Superior temporal gyrus (tissue), 1 donor: ENCODE measurements at regions not wholly inside any gene's neighbourhood (a gene's known extent, or its start where the extent isn't known, plus 50 kb on each side); places are given as distances from the start of the nearest gene placed in this dataset.
"Not testable (repeated sequence)": the region's sequence is repeated elsewhere in the genome, so short reads cannot be mapped to it uniquely, and the experiment has no call there.

Experiments used
- DNase-seq: peaks from one replicate; pipeline ENCODE4 v3.0.0-alpha.2; 2016; ENCODE audit errors: extremely low spot score

- no peak for DNase-seq
Measured at GRCh38 chr2:43019536-43020183, 206.7 kb downstream of the ZFP36L2 start.

GRCh38 chr2:43019025-43019367 is 207.4 kb downstream of the ZFP36L2 start:
- no peak for DNase-seq

GRCh38 chr2:43018179-43019024 is 208.0 kb downstream of the ZFP36L2 start:
- DNase-seq: no peak

DNA sequence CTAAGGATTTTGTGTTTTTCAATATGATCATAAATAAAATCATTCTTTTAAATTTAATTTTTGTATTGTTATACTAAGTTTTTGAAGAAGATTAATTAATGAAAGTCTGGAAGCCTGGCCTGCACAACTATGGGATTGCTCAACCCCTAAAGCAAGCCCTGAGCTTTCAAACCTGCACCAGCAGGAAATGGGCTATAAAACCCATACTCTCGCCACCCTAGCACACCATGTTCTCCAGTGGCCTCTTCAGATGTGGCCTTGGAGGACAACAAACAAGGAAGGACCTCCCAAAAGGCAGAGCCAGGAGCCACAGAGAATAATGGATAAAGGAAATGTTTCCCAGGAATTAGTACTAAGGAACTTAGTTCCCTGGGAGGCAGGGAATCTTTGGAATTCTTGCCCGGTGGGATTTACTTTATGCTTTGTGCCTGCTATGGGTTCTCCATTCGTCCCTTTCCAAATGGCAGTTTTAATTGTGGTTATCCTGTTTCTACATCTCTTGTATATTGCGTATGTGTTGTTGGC is 212.5 kb downstream of the ZFP36L2 start:
- no peak for DNase-seq

- DNase-seq: no peak
Measured at GRCh38 chr2:43012966-43013365, 213.4 kb downstream of the ZFP36L2 start.

GRCh38 chr2:43011158-43011491 is 215.3 kb downstream of the ZFP36L2 start:
- DNase-seq: no peak

- DNase-seq: no peak
Measured at GRCh38 chr2:43010438-43011157, 215.8 kb downstream of the ZFP36L2 start.

GRCh38 chr2:43009448-43009847 is 217.0 kb downstream of the ZFP36L2 start:
- DNase-seq: no peak

DNA sequence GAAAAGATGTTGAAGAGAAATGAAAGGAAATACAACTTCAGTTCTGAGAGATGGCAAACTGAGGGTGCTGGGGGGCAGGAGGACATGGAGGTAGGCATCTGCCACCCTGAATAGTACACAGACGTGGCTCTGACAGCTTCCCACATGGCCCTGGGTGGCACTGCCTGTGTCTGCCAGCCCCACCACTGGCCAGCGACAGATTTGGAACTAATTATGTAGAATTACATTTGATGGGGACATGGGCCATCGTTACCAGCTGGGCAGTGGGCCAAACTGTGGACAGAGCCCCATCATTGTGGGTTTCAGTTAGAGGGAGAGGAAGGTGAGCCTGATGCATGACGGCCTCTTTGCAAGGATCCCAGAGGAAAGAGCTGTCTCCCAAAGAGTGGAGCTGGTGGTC is 216.0 kb upstream of the HAAO start:
- DNase-seq: no peak

- DNase-seq: no peak
Measured at GRCh38 chr2:43007901-43008300, 215.5 kb upstream of the HAAO start.

GRCh38 chr2:43006834-43007543 is 214.6 kb upstream of the HAAO start:
- no peak for DNase-seq

DNA sequence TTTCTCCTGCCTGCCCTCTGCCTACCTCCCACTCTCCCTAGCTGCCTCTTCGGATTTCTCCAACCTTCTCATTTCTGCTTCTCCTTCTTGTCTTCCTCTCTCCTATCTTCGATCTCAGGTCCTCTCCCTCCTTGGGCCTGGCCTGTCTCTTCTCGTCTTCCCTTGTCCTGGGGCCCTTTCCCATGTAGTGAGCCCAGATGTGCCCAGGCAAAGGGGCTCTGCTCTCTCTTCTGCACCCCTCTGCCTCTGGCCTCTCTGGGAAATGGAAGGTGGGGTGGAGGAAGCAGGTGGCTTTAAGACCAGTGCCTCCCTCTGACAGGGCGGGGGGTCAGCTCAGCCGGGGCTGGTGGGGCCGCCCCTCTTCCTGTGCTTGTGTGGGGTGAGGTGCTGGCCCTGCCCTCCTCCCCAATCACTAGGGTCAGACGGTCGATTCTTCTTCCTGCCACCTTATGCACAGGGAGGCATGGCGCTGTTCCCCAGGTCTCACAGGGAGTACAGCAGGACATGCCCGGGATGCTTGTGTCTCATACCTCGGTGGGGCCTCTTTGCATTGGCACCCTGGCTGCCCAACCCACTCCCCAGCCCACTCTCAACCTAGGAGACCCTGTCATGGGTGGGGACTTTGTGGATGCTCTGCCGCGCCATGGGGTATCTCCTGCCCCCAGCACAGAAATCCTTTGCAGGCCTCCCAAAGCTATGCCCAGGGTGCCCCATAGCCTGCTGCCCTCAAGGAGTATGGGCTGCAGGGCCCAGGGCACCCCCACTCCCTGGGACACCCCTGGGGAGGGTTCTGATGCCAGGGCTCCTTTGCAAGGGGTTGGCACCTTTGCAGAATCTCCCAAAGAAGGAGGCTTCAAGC is 213.8 kb upstream of the HAAO start:
- DNase-seq: no peak

GRCh38 chr2:43005245-43005974 is 213.0 kb upstream of the HAAO start:
- DNase-seq: peak; percentile 85

GRCh38 chr2:43004879-43005244 is 212.5 kb upstream of the HAAO start:
- no peak for DNase-seq

- not testable (repeated sequence) for DNase-seq
Measured at GRCh38 chr2:43004126-43004865, 211.9 kb upstream of the HAAO start.

DNA sequence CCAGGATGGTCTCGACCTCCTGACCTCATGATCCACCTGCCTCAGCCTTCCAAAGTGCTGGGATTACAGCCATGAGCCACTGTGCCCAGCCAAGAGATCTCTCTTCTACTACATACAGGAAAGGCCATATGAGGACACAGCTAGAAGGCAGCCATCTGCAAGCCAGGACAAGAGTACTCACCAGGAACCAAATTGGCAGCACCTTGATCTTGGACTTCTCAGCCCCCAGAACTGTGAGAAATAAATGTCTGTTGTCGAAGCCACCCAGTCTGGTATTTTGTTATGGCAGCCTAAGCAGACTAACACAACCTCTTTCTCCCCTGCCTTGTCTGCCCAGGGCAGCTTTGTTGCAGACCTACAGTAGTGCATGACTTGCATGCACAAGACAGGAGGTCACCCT is 211.3 kb upstream of the HAAO start:
- no peak for DNase-seq

- no peak for DNase-seq
Measured at GRCh38 chr2:43001787-43002468, 209.5 kb upstream of the HAAO start.

DNA sequence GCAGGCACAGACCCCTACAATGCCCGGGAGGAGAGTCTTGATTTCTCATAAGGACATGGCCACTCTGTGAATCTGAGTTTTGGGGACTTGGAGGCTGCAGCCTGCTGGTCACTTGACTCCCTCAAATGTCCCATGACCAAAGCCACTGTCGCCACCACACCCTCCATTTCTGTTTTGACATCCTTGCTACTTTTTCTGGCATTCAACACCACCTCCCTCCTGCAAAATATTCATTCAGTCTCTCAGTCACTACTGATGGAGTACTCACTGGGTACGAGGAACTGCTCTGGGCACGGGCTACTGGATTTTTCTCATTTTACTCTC is 208.6 kb upstream of the HAAO start:
- no peak for DNase-seq
